NCI-H146 (cell line): ENCODE measurements at regions not wholly inside any gene's neighbourhood (a gene's known extent, or its start where the extent isn't known, plus 50 kb on each side); places are given as distances from the start of the nearest gene placed in this dataset.
"Not testable (repeated sequence)": the region's sequence is repeated elsewhere in the genome, so short reads cannot be mapped to it uniquely, and the experiment has no call there.

Experiments
- DNase-seq: peaks from one replicate; lab custom pipeline; 2025; lab: John Stamatoyannopoulos, UW

DNA sequence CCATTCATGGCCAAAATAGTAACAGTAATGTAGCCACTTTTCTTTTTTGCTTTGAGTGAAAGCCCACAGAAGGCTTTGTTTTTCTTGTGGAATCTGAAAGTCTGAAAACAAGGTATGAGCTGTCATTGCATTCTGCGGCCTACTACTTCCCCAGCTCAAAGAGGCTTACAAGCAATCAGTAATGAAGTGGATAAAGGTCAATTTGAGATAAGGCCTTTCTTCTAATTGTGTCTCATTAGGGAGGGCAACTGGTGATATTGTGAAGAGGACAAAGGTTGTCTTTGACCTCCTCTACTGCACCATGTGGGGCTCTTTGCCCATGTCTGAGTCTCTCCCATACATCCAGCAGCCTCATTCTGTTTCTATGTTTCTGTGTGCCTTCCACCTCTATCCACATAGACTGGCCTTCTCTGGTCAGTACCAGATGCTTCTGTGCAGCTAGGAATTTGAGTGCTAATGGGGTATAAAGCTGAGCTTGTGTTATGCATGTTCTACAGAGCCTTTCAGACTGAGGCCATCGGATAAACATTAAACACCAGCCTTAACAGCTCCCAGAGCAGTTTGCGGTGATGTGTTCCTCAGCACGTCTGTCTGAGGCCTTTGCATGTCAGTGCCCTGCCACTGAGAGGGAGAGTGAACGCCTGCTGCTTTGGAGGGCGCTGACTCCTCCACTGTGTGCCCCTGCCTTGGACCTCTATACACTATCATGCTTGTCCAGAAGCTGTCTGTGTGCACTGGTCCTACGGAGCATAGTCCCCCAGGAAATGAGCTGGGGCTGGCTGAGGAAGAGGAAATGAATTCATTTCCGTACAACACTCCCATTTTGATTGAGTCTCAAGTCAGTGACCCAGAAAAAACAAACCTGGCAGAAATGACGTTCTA is 80.2 kb downstream of the SH2D1A start:
- peak; percentile 31 for DNase-seq

DNA sequence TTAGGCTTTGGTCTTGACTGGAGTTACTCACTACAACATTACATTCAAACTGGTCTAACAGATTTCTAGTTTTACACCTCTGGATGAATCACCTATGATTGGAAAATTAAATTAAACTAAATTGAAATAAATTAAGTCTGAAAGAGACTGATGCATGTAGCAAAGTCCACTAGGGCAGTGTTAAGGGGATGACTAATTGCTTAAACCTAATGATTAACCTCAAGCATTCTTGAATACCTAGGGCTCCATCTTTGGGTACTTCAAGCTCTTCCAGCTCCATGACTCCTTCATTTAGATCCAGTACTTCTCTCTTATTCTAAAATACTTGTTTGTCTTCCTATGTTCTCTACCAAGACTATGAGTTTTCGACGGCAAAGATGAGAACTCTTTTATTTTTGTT is 86.8 kb downstream of the SH2D1A start:
- no peak for DNase-seq

DNA sequence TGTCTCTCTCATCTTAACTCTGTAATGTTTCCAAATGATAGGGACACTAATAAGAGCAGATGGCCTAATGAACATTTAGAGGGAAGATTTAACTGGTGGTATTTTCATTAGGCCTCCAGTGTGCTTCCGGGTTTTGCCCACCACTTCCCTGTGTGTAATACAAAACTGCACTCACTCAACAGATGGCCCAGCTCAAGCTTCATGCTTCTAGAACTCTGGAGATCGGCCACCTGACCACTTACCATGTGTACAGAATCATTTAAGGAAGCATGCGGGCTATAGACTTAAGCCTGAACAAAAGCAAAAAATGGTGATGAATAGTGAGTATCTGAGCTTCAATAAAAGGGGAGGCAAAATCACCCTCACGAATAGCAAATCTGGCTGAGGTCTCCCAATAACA is 89.3 kb downstream of the SH2D1A start:
- no peak for DNase-seq

DNA sequence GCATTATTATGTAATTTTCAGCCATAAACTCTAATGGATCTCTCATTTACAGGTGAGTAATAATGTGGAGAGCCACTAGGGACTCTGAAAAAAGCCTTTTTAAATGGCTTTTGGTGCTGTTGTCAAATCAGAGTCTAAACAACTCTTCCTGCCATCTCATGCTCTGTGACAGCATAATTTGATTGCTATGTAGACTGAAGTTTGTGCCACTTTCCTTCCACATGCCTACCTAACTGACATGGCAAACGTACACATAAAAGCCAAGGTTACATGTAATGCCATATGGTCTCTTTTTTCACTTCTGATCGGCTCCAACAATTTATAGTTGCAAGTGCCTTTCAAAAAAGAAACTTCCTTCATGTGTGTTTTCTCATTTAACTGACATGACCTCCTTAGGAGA is 94.3 kb downstream of the SH2D1A start:
- DNase-seq = no peak

DNA sequence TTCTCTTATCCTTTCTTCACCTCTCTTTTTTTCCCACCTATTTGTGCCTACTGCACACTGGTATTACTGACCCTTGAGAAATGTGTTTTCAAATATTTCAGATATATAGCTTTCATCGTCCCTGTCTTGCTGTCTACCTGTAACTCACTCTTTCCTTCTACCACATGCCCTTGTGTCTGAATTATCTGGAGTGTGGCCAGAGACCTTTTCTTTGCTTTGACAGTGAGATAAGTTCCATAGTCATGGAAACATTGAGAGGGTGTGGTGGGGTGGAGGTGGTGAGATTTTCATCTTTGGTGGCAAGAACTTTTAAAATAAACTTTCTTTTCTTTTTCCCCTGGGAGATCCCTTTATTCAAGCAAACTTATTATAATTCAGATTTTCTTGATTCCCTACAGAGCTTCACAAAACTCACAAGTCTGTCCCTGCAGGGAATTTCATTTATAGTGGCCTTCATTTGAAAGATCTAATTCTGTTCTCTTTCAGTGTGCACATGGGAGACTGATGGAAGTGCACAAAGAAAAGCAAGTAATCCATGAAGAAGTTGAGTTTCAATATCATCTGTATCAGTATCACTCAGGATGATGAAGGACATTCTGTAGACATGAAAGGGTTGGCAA is 95.7 kb downstream of the SH2D1A start:
- DNase-seq = no peak

DNA sequence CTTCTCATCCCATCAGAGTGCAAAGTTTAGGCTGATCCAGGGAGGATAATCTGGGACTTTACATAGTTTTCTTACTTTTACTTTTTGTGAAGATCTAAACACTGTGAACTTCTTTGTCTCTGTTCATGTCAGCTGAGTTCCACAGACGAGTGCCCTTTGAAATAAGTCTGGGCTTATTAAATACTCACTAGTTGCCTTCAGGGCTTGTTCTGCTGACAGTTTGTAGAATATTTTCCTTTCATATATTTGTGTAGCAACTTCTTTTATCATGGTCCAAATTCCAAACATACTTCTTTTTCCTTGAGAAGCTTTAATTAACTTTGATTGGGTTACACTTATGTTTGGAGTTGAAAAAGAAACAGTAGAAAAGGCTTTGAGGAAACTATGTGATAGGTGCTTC is 109.6 kb downstream of the SH2D1A start:
- DNase-seq = no peak

DNA sequence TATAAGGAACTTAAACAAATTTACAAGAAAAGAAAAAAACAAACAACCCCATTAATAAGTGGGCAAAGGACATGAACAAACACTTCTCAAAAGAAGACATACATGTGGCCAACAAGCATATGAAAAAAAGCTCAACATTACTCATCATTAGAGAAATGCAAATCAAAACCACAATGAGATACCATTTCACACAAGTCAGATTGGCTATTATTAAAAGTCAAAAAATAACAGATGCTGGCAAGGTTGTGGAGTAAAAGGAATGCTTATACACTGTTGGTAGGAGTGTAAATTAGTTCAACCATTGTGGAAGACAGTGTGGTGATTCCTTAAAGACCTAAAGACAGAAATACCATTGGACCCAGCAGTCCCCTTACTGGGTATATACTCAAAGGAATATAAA is 113.5 kb downstream of the SH2D1A start:
- DNase-seq = not testable (repeated sequence)

DNA sequence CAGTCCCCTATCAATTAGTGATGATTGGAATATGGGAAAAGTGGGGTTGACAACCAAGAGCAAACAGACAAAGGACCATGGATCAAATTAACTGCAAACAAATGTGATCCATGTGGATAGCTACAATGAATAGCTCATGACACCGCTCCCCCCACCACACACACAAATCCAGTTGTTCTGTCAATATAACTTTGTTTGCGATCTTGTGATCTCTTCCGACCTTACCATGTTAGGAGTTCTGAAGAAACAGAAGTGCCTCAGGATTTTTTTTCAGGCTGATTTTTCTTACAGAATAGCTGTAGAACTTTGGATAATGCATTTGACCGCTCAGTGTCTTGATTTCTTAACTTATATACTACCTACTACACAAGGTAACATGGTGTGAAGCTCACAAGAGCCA is 116.6 kb downstream of the SH2D1A start:
- peak; percentile 89 for DNase-seq

DNA sequence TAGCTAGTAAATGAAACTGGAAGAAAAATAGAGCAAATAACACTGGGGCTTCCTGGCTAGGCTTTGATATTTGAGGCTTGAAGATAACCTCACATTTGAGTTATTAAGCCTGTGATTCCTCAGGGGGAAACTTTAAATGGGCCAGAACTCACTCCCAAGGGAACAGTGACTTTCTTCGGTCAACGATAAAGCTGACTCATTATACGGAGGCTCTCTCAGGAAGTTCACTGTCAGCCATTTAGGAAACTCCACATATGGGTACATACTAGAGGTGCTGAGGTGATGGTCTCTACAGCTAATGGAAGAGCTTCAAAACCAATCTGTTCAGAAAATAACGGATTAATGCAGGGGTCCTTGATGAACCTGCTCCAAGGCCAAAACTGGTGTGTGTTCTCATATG is 120.8 kb downstream of the SH2D1A start:
- DNase-seq = no peak

DNA sequence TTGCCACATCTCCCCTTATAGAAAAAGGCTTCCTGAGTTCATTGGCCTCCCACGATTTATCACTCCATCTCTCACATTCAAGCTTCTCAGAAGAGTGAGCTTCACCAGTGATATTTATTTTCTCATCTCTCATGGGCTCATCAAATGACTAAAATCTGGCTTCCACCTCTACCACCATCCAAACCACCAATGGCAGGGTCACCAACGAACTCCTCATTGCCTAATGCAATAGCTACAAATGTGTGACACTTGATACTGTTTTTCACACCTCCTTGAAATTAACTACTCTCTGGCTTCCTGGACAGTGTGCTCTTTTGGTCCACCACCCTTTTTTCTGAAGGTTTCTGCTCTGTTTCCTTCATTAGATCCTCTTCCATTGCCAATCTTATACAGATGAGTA is 129.0 kb downstream of the SH2D1A start:
- no peak for DNase-seq

DNA sequence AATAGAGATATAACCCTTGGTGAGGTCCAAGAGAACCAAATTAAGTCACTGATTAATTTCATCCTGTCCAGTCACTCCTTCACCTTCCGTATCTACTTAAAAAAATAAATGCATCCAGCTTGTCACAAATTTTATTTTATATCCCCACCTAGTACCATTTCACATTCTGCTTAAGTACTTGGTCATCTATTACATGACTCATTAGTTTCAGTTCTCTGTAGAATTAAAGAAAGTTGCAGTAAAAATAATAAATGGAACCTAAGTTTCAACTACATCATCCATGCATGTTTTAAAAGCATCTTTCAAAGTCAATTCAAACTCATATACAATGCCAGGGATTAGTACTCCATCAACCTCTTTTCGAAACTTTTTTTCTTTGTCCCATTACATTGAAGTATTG is 130.2 kb downstream of the SH2D1A start:
- DNase-seq = no peak

DNA sequence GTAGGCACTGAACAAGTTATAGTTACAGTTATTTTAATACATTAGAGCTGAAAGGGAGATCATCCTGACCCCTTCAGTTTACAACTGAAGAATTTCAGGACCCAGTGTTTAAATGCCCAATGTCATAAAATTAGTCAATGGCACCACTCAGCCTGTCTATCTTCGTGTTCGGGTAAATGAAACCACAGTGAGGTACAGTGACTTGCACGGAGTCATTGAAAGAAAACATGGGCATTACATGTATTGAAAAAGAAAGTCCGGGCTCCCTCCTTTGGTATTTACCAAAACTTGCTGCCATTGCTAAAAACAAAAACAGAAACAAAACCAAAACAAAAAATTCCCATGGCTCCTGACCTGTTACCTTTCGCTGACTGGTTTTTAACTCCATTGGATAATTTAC is 131.7 kb downstream of the SH2D1A start:
- no peak for DNase-seq

DNA sequence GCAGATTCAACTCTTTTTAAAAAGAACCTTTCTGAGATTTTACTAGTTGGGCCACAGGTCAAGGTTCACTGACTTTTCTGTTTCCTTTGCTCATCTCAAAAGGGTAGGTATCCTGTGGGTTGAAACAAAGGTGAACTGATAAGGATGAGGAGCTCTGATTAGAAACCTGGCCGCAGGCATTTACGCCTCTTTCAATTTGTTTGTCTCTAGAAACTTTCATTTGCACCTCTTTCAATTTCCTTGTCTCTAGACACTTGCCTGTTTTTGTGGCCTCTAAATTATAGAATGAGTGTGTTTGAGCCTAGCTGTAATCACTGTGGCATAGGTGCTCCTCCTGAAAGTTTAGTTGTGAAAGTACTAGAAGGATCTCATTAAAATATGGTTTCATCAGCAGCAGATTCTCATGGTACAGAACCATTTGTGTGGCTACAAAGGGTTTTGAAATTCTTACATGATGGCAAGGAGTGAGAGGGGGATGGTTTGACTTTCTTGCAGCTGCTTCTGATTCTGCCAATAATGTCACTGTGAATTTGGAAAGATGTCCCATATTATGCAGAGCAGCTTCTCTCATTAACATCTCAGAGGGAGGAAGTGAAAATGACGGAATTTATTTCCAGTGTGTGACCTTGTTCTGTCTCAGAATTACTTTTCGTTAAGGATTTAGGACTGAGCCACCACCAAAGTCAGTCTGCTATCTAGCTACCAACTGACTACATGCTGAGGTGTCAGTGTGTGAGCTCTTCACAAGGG is 142.2 kb downstream of the SH2D1A start:
- DNase-seq = no peak

DNA sequence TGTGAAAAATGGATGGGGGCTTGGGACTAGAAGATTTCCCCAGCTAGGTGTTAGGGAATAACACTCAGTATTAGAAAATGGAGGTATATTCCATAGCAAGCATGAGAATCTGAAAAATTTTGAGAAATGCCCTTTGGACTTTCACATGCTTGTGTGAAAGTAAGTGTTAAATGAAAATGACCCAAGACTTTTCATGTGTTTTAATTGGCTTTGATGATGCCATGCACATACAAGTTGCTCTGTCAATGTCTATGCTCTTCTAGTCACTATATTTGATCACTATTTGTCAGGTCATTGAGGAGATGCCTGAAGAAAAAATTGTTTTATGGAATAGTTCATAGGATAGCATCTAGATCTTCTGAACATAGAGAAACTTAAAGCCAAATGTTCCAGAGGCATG is 147.6 kb downstream of the SH2D1A start:
- no peak for DNase-seq

DNA sequence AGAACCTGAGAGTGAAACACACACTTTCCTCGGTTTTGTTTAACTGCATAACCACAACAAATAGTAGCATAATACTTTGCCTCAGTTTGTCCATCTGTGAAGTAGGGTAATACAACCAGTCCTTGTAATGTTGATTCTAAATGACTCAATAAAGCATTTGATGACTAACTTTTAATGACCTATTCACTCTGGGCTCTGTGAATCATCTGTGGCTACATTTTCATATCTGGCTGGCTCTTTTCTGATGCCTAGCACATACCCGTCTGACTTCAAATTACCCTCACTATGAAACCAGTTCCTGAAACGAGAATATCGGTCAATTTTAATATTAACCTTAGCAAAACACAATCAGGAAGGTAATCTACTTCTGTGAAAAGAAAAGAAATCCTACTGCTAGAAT is 151.0 kb downstream of the SH2D1A start:
- no peak for DNase-seq

DNA sequence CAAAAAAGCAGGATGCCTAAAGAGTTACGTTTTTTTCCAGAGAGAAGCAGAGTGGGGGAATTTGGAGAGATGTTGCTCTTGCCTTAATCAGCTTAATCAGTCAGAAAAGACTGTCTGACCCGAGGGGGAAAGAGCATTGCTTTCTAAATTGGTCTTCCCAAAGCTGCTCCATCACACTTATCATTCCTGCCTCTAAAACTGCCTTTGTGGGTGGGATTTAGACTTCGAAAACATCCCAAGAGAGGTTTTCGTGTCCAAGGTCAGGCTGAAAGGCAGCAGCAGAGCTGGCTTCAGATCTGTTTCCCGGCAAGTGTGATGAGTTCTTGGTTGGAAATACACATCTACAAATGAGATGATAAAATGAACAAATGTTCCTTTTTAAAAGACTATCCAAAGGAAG is 155.2 kb downstream of the SH2D1A start:
- no peak for DNase-seq

DNA sequence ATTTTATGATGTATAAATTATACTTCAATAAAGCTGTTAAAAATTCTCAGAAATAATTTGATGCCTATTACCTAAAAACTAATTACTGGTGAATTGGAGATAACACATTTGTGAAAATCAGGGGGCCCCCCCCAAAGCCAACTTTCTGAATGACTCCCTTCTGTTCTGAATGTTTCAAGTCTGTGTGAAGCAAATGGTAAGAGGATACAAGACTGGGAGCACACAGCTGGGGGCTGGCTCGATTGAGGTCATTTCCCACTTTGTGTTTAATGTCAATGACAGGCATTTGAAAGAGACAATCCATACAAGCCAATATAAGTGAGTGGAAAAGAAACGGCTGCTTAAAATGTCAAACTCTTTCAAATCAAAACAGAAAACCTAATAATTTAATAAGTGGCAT is 155.8 kb downstream of the SH2D1A start:
- DNase-seq = no peak

DNA sequence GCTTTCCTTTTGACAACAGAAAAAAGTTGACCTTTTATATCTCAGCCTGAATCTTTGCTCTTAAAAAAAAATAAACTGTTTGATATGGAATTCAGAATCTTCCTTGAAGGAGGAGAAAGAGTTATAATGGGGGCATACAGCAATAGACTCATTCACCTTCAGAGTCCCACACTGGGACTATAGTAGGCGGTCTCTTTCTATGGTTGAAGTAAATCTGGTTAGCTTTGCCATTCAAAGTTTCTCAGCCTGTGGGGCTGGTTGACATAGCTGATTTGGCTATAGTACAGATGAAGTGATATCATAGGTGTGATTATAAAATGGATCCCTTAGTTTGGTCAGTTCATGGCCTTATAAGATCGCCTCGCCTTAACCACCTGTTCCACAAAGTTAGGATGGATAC is 156.2 kb downstream of the SH2D1A start:
- DNase-seq = no peak

DNA sequence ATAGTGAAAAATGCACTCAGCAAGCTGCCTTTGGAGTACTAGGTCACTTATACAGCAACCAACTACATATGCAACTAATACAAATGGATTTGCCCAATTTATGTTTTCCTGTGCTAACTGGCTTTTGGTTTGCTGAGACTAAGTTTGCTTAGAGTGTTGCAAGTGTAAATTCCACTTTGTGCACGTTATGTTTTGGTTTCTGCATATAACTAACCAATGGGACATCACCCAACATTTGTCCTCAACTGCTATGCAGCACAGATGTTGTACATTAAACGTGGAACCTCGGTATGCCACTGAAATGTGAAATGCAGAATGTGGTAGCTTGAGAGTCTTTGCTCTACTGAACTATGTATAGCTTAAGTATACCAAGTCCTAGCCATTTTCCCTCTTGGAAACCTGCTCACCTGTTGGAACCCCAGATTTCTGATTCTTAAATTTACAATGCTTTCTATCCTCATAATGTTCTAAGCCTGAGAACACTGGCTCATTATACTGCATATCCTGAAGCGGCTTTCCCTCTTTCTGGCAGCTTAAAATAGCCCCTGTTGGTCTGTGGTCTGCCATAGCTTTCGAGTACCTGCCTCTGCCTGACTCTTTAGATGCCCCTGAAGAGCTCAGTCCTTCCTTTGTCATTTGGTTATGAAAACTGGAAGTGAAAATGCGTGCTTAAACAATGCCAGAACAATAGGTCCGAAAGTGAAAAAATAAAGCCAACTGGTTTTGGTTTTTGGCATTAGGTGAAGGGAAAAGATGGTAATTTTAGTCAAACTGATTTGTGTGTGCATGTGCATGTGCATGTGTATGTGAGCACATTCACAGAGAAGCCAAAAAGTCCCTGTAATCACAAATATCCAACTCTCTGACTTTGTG is 158.0 kb downstream of the SH2D1A start:
- DNase-seq = no peak

DNA sequence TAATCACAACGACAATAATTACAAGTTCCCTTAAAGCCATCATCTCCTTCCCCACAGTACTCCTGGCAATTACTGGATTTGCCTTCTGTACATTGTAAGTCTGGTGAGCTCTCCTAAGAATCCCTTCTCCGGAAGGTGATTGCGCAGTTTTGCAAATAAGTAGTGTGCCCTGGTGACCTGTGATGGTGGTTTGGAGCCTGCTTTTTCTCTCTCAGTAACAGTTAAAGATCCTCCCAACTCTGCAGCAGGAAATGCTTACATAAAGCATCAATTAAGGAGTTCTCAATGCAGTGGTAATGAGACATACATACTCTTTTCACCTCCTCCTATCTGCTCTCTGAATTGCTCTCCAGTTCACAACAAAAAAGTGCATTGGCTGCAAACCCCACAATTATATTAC is 159.7 kb downstream of the SH2D1A start:
- no peak for DNase-seq

DNA sequence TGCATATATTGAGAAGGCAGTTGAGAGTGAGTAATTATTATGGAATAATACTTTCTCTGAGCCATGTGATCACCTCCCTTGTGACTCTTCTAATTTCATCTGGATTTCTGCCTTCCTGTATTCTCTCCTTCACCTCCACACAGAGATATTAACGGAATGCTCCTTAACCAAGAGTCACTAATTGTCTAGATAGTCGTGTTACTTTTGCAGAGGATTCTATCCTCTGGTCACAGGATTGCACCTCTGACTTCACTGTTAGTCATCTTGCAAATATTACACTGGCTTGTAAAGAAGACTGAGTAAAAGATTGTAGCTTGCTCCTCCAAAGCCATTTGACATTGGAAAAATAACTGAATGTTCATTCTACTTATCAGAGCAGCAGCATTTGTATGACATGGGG is 160.9 kb downstream of the SH2D1A start:
- no peak for DNase-seq

DNA sequence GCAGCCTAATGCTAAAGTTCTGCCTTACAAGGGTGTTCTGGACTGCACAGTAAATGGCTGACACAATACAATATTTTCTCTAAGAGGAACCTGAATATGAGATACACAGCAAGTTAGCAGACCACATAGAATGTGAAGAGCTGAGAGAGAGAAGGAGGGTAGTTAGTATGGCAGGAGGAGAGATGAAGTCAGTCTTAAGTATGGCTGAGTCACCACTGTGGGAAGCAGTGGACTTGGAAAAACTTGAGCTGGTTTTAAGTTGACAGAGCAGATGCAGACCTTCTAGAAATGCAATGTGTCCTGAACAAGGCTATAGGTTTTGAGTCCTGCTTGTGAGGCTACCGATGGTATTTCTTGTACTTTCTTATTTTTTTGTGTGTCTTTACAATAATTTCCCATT is 172.5 kb downstream of the SH2D1A start:
- DNase-seq = no peak
